ENCODE measurements at regions not wholly inside any gene's neighbourhood (a gene's known extent, or its start where the extent isn't known, plus 50 kb on each side); places are given as distances from the start of the nearest gene placed in this dataset.

- no peak for DNase-seq
Measured at GRCh38 chr10:131743190-131744151, 157.3 kb upstream of the PPP2R2D start.

GRCh38 chr10:131744346-131744745, 156.5 kb upstream of the PPP2R2D start:
- DNase-seq, result no peak

- DNase-seq, result no peak
Measured at GRCh38 chr10:131745591-131745990, 155.2 kb upstream of the PPP2R2D start.

GRCh38 chr10:131746241-131746711, 154.5 kb upstream of the PPP2R2D start:
- no peak for DNase-seq

- no peak for DNase-seq
Measured at GRCh38 chr10:131746785-131747184, 154.0 kb upstream of the PPP2R2D start.

GRCh38 chr10:131747251-131747650, 153.6 kb upstream of the PPP2R2D start:
- no peak for DNase-seq

- DNase-seq, result no peak
Measured at GRCh38 chr10:131747791-131748190, 153.0 kb upstream of the PPP2R2D start.

GRCh38 chr10:131748191-131748590, 152.6 kb upstream of the PPP2R2D start:
- DNase-seq, result no peak

GRCh38 chr10:131748831-131749766, 151.7 kb upstream of the PPP2R2D start:
- DNase-seq, result peak; percentile 30

GRCh38 chr10:131749767-131750142, 151.1 kb upstream of the PPP2R2D start:
- DNase-seq, result peak; percentile 39

GRCh38 chr10:131750171-131750895, 150.5 kb upstream of the PPP2R2D start:
- no peak for DNase-seq

- DNase-seq, result no peak
Measured at GRCh38 chr10:131750973-131751826, 149.6 kb upstream of the PPP2R2D start.

GRCh38 chr10:131751827-131752775, 148.7 kb upstream of the PPP2R2D start:
- DNase-seq, result no peak

- no peak for DNase-seq
Measured at GRCh38 chr10:131753336-131753735, 147.5 kb upstream of the PPP2R2D start.

- DNase-seq, result no peak
Measured at GRCh38 chr10:131755200-131755599, 145.6 kb upstream of the PPP2R2D start.

- DNase-seq, result no peak
Measured at GRCh38 chr10:131757285-131758058, 143.3 kb upstream of the PPP2R2D start.

GRCh38 chr10:131758062-131758938, 142.5 kb upstream of the PPP2R2D start:
- peak; percentile 77 for DNase-seq

- DNase-seq, result no peak
Measured at GRCh38 chr10:131758939-131759301, 141.9 kb upstream of the PPP2R2D start.

- no peak for DNase-seq
Measured at GRCh38 chr10:131759347-131759746, 141.5 kb upstream of the PPP2R2D start.

Measured in NCI-H345 (cell line).